ENCODE measurements at regions not wholly inside any gene's neighbourhood (a gene's known extent, or its start where the extent isn't known, plus 50 kb on each side); places are given as distances from the start of the nearest gene placed in this dataset.
"Not testable (repeated sequence)": the region's sequence is repeated elsewhere in the genome, so short reads cannot be mapped to it uniquely, and the experiment has no call there.

DNA sequence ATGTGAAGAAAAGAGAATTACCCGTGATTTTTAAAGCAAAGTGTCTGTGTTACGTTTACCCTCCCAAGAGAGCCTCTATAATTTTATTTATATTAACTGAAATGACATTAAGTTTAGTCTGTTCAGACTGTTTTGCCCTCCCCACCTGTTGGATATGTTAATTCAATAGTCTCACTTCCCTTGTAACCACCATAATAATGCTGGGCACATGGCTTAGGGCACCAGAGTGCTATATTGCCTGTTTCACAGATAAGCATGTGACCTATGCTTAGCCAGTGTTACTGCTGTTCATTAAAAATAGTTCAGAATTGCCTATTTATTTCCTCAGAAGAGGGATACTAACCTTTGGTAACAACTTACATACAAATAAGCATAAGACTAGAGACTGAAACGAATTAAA lies 446.2 kb downstream of the FAT4 start:
- DNase-seq = no peak

DNA sequence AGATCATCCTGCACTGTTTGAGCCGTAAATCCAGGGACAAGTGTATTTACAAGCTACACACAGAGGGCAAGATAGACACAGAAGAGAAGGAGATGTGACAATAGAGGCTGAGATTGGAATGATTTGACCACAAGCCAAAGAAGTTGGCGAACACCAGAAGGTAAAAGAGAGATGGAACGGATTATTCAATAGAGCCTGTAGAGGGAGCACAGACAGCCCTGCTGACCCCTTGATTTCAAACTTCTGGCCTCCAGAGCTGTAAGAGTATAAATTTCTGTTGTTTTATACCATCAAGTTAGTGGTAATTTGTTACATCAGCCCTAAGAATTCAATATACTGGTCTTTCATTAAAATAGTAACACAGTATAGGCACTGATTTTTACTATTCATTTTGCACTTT lies 447.8 kb downstream of the FAT4 start:
- no peak for DNase-seq

- no peak for DNase-seq
Measured at GRCh38 chr4:125765941-125766340, 451.2 kb downstream of the FAT4 start.

GRCh38 chr4:125770814-125771398 lies 456.2 kb downstream of the FAT4 start:
- DNase-seq = no peak

GRCh38 chr4:125772680-125773079 lies 457.9 kb downstream of the FAT4 start:
- no peak for DNase-seq

DNA sequence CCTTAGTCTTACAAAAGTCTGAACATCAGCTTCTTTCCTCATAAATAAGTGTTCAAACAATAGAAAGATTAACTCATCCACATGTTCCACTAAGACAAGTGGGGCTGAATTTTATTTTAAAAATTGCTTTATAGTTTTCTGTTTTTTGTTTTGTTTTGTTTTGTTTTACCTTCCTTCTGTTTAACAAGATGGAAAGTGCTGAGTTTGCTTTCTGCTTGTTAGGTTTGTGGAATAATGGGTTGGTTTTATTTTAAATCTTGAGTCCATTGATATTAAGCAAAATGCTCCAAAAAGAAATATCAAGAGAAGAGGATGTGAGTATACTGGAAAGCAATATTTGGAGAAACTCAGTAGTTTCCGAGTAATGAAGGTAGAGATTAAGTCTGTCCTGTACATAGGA lies 458.7 kb downstream of the FAT4 start:
- no peak for DNase-seq

DNA sequence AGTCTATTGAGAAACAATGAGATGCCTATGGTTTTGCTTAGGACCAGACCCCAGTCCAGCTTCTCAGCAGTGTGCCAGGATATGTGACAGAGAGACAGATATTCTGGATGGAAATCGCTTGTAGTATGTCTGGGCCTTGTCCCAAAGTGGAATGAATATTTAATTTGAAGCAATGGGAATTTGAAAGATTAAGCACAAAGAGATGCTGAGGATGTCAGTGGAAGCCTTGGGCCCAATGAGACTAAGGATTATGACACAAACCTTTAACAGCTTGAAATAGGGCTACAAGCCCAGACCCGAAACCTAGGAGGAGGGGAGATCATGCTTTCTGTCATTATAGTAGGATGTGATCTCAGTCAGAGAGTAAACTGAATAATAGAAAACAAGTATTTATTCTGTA lies 459.2 kb downstream of the FAT4 start:
- no peak for DNase-seq

DNA sequence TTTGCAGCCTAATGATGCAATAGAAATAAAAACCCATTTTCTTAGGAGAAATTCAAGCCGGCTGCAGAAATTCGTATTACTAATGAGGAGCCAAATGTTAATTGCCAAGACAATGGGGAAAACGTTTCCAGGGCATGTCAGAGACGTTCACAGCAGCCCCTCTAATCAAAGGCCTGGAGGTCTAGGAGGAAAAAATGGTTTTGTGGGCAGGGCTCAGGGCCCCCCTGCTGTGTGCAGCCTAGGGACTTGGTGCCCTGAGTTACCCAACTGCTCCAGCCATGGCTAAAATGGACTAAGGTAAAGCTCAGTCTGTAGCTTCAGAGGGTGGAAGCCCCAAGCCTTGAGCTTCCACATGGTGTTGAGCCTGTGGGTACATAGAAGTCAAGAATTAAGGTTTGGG lies 461.4 kb downstream of the FAT4 start:
- DNase-seq = no peak

GRCh38 chr4:125780164-125780563 lies 465.4 kb downstream of the FAT4 start:
- no peak for DNase-seq

DNA sequence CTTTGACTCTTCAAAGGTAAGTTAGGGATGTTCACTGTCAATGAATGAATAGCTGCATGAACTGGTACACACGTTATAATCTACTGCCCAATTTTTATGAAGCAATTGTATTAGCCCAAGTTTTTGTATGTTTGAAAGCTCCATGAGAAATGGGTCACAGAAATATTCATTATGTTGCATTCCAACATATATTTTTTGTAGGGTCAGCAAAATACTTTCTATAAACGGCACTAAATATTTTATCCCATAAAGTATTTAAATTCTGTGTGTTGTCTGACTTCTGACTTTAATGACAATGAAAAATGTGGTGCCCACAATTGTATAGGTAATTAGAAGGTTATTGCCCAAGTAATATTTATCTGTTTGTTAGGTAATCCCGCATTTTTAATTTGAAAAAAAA lies 466.0 kb downstream of the FAT4 start:
- DNase-seq = no peak

DNA sequence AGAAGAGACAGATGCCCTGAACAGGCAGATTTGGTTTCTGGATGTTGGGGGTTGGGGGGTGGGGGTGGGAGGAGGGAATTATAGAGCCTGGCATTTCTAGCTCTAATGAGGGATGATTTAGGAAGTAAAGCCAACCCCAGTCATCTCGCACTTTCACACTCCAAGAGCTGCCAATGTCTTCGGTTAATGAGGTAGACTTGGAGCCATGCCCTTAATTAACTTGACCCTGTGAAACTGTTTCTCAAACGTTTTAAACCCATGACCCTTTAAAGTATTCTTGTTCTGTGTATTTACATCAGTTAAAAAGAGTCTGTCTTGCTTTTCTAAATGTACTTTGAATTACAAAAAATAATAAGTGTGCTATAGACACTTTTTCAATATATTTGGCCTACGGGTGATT lies 466.9 kb downstream of the FAT4 start:
- DNase-seq = no peak

GRCh38 chr4:125784741-125785140 lies 470.0 kb downstream of the FAT4 start:
- no peak for DNase-seq

GRCh38 chr4:125787707-125788106 lies 473.0 kb downstream of the FAT4 start:
- no peak for DNase-seq

DNA sequence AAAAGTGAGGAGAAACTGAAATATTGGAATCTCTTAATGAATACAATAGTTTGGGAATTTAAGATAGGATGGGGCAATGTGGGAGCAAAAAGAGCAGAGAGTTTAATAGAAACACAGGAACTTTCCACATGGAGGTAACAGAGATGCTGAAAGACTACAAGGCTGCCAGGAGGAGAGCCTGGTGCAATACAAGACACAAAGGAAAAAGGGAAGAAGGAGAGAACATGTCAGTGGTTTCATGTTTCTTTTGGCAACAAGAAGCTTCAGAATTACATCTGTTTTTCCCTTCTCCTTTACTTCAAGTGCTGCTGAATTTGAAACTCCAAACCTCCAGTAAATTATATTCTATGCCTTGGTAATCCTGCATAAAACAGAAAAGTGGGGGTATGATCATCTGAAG lies 474.3 kb downstream of the FAT4 start:
- DNase-seq = no peak

DNA sequence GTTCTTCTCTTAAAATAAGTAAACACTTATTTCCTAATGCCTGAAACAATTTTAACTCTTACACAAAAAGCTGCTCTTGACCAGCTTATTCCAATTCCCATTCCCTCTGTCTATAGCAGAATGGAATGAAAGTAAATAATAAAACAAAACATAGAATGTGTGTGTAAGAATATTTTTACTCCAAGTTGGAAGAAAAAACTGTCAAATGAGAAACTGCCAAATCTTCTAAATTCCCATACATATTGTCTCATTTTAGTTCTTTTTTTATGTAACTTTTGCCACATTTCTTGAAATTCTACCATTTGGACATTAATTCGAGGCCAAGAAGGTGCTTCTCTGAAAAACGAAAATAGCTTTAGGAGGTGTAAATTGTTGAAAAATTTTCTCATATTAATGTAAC lies 477.1 kb downstream of the FAT4 start:
- no peak for DNase-seq

DNA sequence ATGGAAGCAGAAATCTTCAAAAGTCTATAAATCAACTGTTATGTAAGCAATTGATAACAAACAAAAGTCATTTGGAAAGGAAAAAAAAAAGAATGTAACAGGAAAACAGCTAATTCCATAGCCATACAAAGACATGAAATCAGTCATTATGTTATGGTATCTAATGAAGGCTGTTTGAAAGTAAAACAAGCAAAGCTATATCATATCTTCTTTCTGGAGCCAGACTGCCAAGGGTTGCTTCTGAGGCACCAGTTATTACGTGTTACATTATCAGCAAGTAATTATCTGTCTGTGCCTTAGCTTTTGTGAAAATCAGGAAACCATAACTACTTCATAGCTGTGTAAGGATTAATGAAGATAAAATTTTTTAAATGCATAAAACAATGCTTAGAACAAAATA lies 480.2 kb downstream of the FAT4 start:
- no peak for DNase-seq

DNA sequence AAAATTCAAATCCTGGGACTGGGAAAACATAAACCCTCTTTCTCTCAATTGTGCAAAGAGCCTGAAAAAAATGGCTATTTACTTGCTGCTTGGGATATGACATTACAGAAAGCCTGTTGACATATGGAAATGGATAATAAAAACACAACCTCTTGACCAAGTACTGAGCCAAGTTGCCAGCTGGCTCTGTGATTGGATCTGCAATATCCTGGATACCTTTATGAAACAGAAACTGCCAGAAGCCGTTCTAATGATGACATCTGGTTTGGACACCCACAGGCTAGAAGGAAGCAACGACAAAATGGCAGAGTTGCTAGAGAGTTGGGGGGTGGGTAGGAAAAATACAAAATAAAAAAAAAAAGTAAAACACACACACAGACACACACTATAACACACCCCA lies 481.4 kb downstream of the FAT4 start:
- DNase-seq = no peak

- DNase-seq = not testable (repeated sequence)
Measured at GRCh38 chr4:125797621-125798020, 482.9 kb downstream of the FAT4 start.

GRCh38 chr4:125801373-125801772 lies 486.6 kb downstream of the FAT4 start:
- no peak for DNase-seq

GRCh38 chr4:125801924-125802323 lies 487.2 kb downstream of the FAT4 start:
- DNase-seq = no peak

DNA sequence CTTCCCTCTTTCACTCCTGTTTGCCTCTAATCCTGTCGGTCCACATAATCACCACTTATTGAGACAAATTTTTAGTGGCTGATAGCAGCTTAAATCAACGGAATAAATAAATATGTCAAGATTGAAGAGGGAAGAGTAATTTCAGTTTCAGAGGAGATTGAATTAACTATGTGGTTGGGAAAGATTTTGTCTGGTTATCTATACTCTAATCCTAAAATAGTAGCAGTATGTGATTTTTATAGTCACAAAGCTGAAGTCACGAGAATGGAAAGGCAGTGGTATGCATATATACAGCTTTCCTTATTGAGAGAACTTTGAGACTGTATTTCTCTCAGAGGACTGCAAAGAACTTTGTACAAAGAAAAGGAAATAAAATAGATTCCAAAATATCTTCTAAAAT lies 493.3 kb downstream of the FAT4 start:
- no peak for DNase-seq

GRCh38 chr4:125808570-125808969 lies 493.8 kb downstream of the FAT4 start:
- no peak for DNase-seq

DNA sequence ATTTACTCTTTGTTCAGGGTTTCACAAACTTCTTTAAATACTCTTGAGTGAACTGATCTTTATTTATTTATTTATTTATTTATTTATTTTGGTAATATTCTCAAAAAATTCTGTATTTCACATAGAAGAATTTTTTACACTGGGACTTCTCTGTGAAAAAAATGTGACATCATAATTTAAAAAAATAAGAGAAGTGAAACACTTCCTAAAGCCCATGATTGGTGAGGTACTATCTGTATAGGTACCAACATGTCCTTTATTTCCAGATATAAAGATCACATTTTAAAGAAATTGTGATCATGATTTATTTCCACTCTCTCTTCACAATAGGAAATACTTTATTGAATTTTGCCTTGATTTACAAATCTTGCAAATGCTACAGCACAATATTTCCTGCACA lies 497.1 kb downstream of the FAT4 start:
- DNase-seq = no peak

DNA sequence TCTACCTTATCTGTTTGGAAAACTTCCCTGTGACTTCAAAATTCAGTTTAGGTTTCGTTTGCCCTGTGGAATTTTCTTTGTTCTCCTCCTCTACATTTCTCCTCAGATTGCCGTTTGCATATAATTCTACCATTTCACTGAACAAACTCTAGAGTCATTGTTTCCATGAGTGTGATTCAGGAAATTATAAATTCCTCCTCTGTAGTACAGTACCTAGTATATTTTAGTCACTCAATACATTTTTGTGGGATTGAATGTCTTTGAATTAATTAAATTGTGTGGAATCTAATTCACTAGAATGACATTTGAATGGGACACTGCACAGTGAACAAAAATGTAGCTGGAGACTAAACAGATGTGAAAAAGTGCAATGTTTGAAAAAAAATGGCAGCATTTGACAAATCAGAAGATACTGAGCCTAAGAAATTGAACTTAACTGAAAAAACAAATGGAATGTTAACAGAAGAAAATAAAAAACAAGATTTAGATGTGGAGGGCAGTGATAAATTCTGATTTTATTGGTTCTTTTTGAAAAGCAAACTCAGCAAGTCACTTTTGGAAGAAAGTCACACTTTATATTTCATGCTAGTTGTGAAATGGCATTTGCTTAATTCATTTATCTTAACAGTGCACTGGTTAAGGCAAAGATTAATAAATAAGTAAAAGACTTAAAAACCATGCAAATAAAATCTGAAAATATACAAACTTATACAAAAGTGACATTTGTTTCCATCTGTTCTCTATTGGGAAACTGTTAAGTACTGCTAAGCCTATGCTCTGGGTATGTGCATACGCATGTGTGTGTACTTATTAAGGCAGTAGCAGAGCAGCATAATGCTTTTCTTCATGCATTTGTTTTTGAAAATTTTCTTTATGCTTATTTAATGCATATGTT lies 512.3 kb downstream of the FAT4 start:
- DNase-seq = no peak

DNA sequence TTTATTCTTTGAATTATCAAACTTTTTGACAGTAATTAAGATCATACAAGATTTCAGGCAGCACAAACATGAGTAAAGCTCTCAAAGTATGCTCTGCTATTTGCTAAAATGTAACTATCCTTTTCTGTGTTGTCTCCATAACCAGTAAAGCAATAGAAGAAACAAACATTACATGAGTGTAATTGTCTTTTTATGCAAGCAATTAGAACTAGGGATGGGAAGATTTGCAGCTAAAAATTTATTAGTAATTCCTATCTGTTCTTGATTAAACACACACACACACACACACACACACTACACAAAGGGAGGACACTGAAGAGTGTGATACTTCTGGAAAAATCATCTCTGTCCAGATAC lies 512.9 kb downstream of the FAT4 start:
- DNase-seq = no peak
